ENCODE measurements at regions not wholly inside any gene's neighbourhood (a gene's known extent, or its start where the extent isn't known, plus 50 kb on each side); places are given as distances from the start of the nearest gene placed in this dataset.

DNA sequence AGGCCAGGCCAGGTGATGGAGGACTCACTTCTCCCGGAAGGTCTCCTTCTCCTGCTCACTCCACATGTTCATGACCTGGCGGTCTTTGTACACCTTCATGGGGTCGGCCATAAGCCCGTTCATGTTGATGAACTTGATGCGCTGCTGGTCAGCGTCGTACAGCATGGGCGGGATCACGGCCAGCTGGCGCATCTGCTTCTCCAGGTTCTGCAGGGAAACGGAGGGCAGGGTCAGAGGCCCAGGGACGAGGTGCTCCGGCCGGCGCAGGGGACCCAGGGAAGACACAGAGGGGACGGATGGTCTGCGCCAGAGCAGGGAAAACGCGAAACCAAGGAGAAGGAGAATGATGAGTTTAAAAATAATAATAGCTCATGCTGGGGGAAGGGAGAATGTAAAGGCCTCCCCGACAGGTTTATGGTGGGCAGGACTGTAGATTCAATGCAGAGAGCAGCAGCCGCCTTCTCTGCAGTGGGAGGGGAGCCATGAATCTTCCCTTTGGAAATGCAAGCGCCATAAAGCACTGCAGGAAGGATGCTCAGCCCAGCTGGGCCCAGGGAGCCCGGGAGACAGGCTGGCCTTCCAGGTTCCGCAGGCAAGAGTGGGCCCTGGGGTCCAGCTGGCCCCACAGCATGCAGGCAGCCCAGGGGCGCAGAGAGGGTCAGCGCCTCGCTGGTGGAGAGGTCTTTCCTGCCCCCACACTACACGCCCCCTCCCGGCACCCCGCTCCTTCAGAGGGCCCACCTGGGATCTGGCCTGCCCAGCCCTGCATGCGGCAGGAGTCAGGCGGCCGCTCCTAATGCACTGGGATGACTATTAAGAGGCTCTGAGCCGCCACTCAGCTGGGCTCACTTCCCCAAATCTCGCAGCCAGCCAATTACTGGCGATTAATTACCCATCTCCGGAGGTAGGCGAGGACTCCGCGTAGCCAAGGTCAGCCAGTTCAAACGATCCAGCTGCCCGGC, 132.0 kb downstream of the RFLNA start:
- DNase-seq, result no peak

GRCh38 chr12:124425667-124426066, 130.8 kb downstream of the RFLNA start:
- no peak for DNase-seq

GRCh38 chr12:124424516-124424905, 129.6 kb downstream of the RFLNA start:
- DNase-seq, result no peak

DNA sequence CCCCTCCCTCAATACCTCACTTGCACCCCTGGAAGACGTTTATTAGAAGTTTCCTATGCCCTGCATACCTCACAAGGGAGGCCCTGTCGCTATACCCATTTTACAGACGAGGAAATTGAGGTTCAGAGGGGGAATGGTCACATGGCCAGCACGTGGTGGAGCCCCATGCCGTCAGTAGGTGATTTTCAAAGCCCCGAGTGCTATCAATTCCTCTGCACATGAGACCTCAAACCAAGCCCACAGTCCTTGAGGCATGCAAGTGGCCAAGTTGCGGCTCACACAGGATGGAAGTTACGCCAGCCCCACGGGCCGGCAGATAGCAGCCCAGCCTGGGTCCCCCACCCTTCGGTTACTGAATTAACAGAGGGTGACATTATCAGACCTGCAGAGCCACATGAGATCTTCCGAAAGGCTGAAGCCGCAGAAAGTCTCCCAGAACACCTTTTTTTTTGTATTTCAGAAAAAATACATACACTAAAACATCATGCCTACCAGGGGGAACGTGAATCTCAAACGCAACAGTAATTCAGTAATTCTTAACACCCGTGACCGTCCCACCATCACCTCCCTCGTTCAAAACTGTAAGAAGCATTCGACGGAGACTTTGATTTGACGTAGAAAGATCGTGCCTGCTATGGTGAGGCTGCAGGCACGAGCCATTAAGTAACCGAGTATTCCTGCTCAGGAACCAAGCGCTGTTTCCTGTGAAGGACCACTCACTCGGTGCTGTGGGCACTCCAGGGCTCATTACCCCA, 129.0 kb downstream of the RFLNA start:
- DNase-seq, result no peak

- DNase-seq, result no peak
Measured at GRCh38 chr12:124422570-124423523, 128.0 kb downstream of the RFLNA start.

DNA sequence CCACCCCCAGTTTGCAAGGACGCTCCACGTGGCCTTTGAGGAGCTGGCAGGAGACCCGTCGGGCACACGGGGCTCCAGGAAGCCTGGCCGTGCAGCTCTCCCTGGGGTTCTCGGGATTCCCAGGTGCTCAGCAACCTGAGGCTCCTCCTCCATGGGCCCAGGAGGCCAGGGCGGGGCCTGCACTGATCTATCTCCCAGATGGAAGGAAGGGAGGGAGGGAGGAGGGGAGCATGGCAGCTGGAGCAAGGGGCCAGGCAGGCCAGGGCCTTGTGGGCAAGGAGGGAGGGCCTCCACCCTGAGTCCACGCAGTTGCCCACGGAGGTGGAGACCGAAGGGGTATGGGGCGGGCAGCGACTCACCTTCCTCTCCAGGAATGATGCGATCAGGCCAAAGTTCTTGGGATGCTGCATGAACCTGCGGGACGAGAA, 127.3 kb downstream of the RFLNA start:
- no peak for DNase-seq

DNA sequence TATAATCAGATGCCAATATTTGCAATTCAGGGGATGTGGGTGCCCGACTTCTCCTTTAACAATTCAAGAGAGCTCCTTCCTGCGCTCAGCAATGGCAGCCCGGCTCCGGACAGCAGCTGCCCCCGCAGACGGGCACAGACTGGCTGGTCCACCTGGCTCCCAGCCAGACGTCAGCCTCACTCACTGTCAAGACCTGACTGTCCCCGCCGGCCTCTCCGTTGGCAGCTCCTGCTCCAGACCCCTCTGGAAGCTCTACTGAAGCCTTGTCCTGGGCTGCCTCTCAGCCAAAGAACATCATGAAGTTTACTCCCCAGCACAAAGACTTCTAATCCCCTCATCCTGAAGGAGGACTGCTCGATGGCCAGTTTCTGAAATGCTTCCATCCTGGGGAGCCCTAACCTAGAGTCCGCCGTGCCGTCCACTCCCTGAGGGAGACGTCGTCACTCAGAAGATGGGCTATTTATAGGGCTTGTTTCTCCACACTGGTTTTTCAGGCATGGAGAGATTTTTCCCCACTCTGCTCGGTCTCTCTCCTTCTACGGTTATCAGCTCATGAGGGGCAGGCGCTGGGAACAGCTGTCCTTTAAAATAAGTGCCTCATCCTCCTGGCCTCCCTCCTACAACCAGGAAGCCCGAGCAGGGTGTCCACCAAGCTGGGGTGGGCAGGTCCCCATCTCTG, 126.2 kb downstream of the RFLNA start:
- no peak for DNase-seq

- DNase-seq, result no peak
Measured at GRCh38 chr12:124420041-124420995, 125.4 kb downstream of the RFLNA start.

GRCh38 chr12:124419292-124420040, 124.6 kb downstream of the RFLNA start:
- no peak for DNase-seq

- no peak for DNase-seq
Measured at GRCh38 chr12:124418791-124419190, 123.9 kb downstream of the RFLNA start.

- DNase-seq, result no peak
Measured at GRCh38 chr12:124418156-124418555, 123.3 kb downstream of the RFLNA start.

GRCh38 chr12:124416516-124417395, 121.9 kb downstream of the RFLNA start:
- DNase-seq, result no peak

DNA sequence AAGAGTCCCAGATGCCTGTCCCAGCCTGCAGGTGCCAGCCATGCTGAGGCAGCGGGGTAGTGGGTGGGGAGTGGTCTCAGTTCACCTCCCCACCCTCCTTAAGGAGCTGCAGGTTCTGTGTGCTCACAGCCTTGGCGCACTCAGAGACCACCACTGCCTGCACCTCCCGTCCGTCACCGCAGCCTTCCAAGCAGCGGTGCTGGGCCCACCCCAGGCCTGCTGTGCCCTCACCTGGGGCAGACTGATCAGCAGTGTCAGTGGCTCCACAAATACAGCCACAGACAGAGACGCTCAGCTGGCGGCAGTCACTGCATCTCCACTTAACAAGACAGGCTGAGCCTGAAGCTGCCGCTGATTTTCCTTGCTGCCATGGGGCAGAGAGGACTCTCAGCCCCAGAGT, 120.2 kb downstream of the RFLNA start:
- DNase-seq, result no peak

DNA sequence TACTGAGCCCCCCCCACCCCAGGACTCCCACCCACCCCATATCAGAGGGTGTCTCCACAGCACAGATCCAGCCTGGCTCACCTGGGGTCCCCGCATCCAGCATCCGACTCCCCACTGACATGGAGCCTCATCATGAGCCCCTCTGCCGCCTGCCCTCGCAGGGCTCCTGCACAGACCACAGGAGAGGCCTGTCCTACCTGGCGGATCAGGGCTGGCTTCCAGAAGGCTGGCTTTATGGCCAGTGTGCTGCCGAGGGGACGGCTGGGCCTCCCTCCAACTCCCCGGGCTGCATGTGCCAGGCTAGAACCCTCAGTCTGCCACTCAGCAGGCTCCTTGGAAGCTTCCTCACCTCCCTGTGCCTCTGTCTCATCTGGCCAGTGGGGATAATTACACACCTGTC, 119.0 kb downstream of the RFLNA start:
- no peak for DNase-seq

DNA sequence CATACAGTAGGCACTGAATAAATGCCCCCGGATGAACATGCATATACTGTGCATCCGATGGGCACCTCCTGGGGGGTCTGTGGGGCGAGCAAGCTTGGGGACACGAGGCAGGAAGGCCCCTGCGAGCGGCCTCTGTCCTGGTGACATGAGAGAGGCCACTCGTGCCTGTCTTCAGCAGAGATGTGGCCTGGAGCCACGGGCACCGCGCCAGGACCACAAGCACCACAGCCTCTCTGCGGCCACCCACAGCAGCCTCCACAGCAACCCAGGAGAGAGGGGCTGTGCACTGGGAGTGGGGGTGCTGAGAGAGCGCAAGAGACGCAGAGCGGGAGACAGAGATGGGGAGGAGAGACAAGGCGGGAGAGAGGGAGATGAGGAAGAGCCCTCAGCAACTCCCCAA, 118.5 kb downstream of the RFLNA start:
- DNase-seq, result no peak

DNA sequence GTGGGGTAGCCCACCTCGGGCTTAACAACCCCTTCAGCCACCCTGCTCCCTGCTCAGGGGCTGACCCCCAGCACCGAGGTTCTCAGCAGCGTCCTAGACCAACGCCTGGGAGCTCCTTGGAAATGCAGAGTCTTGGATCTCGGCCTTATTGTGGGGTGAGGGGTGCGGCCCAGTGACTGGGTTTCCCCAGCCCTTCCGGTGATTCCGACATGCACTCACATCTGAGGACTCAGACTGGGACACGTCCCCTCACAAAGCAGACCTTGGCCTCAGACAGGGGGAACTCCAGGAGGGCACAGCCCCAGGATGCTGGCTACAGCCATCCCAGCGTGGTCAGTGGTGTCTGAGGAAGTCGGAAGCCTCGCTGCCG, 117.7 kb downstream of the RFLNA start:
- no peak for DNase-seq

DNA sequence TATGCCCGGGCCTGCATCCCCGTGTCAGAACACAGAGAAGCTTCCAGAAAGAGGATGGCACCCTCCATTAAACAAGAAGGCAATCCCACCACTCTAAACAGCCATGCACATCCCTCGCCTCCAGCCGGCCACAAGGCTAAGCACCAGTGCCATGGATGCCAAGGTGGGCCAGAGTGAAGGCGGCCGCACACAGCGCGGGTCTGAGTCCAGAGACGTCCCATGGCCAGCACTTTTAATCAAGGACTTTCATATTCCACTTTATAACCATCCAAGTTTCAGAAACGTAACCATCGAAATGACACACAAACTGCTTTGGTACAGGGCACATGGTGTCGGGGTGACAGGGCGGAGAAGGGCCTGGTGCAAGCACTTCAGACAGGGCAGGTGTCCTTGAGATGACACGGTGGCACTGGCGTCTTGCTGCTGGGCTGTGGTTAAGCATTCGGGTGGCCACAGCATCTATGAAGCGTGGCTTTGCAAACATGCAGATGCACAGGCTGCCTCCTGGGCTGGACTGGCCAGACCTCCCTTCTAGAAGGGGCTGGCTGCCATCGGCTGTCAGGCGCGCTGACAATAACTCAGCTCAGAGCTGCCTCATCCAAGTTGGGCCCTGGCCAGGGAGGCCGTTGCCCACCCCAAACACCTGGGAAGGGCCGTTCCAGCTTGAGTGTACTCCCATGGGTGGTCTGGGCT, 117.2 kb downstream of the RFLNA start:
- DNase-seq, result no peak

DNA sequence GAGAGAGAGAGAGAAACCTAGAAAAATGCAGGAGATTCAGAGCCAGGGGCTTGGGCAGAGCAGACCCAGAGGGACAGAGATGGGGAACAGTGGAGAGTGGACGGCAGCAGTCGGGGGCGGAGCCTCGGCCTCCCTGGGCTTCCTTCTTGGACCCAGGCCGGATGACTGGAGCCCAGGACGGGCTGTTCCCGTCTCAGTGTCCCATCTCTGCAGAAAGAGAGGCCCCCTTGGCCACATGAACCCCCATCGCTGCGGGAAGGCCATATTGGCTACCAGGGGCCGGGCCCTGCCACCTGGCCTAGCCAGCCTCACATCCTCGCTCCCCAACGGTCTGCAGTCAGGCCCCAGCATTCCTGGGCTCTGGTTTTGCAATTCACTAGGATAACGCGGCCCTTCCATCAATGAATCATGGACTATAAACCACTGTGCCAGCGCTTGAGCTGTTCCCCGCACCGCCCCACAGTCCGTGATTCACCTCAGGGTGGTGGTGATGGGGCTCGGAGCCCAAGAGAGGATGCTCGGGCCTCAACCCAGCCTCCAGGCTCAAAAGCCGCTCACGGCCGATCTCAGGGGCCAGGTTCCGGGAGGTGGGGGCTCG, 116.5 kb downstream of the RFLNA start:
- DNase-seq, result no peak

Data from activated CD8-positive, alpha-beta memory T cell treated with anti-CD3 and anti-CD28 coated beads, Interleukin-2, amount 50 U/mL, for 48 hours (primary cell).